ENCODE measurements at regions not wholly inside any gene's neighbourhood (a gene's known extent, or its start where the extent isn't known, plus 50 kb on each side); places are given as distances from the start of the nearest gene placed in this dataset.

- no peak for DNase-seq
These were observed 1184.7 kb upstream of the TENM4 start for GRCh38 chr11:80625563-80625962.

DNA sequence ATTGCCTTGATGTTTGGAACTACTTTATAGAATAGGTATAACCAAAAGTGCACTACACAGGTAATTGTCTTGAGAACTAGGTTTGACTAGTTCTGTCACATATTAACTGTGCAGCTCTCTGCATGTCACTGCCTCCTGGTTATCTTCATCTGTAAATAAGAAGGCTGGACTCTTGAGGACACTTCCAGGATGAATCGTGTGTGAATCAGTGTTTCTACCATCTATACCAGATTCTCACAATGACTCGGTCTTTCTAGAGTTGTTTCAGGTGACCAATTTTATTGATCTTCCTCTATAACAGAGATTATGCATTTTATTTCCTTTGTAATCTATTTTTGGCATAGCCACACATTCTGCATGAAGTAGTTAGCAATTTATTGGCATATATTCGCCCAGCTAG lies 1181.0 kb upstream of the TENM4 start:
- DNase-seq: peak; percentile 27

GRCh38 chr11:80620867-80621266 lies 1180.0 kb upstream of the TENM4 start:
- no peak for DNase-seq

DNA sequence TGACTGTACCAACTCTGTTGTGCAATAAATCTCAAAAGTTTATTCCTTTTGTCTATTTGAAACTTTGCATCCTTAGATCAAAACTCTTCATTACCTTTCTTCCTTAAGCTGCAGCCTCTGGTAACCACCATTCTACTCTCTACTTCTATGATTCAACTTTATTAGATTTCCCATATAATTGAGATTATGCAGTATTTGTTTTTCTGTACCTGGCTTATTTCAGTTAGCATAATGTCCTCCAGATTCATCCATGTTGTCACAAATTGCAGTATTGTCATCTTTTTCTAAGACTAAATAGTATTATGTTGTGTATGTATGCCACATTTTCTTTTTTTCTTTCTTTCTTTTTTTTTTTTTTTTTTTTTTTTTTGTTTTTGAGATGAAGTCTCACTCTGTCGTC lies 1176.3 kb upstream of the TENM4 start:
- DNase-seq: no peak

DNA sequence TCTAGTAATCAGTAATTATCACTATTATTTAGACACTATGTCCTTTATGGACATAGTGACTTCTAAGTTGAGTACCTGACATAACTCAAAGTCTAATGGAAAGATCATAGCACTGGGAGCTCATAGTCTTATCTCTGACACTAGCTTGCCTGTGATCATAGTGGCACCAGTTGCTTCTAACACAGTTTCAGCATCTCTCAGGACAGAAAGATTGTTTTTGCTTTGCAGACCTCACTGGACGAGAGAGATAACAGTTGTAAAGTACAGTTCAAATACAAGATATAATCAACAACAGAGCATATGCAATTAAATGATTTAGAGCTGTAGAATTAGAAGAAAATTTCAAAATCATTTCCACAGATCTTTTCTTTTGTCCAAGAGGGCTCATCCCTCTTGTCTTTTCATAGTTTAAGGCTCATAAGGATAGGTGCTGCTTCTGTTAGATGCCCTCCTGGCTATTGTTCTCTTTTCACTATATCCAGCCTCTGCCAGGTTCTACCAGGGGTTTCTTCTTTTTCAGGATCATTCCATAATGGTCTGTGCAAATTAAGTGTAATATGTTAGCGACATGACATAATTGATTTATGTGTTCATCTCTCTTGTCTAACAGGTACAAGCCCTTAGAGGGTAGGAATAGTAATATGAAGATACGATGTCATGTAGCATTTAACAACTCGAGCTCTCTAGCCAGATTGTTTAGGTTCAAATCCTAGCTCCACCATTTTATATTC lies 1175.4 kb upstream of the TENM4 start:
- no peak for DNase-seq

- DNase-seq: no peak
These were observed 1172.8 kb upstream of the TENM4 start for GRCh38 chr11:80613655-80614054.

GRCh38 chr11:80610516-80610915 lies 1169.7 kb upstream of the TENM4 start:
- no peak for DNase-seq

DNA sequence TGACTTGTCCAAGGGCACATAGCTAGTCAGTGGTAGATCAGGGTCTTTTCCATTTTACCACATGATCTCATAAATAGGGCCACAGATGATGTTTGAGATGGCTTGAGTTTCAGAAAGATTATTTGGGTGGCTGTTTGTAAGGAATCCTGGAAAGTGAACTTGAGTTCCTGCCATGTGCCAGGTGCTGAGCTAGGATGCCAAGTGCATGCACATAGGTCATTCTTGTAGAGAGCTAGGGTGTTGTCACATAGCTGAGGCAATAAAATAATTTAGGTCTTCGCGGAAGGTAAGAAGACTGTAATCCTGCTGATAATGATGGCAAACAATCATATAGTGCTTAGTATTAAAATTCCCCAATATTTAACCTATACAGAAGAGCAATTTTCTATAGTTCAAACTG lies 1162.6 kb upstream of the TENM4 start:
- no peak for DNase-seq

DNA sequence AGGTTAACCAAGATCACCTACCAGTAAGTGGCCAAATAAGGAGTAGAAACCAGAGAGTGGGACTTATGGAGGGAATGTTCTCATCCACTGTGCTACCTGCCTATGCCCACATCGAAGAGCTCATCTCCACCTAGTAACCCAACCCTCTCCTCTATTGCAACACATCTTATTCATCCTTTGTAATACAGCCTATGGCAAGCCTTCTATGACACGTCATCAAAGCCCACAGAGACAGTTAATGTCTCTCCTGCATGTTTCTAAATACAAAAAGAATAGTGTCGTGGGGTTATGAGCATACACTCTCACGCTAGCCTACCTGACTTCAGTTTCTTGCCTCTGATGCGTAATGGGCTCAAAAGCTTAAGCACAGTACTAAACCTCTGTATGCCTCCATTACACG lies 1158.1 kb upstream of the TENM4 start:
- DNase-seq: no peak

GRCh38 chr11:80596291-80596810 lies 1155.5 kb upstream of the TENM4 start:
- no peak for DNase-seq

GRCh38 chr11:80595011-80595410 lies 1154.2 kb upstream of the TENM4 start:
- DNase-seq: no peak

GRCh38 chr11:80593648-80594374 lies 1153.0 kb upstream of the TENM4 start:
- DNase-seq: peak; percentile 93

DNA sequence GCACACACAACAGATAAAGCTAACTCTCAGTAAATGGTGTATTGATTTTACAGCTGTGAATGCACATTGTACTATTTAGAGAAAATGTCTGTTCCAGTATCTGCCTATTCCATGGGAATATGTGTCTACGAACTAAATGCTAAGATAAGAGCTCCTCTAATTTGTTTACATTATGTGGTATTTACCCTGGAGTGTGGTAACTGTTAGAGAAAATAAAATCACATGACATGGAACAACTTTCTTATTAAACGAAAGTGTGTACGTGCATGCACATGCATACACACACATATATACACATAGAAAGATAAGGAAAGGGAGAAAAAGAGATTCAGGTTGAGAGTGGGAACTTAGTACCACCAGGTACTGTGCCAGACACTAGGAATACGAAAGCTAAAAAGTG lies 1151.7 kb upstream of the TENM4 start:
- DNase-seq: no peak

- no peak for DNase-seq
These were observed 1147.1 kb upstream of the TENM4 start for GRCh38 chr11:80587906-80588305.

GRCh38 chr11:80586464-80586863 lies 1145.6 kb upstream of the TENM4 start:
- no peak for DNase-seq

GRCh38 chr11:80584661-80585060 lies 1143.8 kb upstream of the TENM4 start:
- DNase-seq: no peak

- DNase-seq: no peak
These were observed 1129.0 kb upstream of the TENM4 start for GRCh38 chr11:80569832-80570231.

DNA sequence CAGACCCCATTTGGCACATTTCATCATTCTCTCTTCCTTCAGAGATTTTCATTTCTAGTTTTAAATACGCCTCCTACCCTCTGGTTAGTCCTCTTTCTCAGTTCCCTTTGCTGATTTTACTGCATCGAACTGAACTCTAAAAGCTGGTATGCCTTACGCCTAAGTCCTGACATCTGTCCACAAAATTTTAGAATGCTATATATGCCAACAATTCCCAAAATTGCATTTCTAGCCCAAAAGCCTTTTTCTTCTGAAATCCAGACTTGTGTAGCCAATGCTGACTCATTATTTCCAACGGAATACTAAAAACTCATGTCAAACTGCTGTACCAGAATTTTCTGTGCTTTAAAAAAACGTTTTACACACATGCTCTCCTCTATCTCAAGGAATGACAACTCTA lies 1124.4 kb upstream of the TENM4 start:
- no peak for DNase-seq

DNA sequence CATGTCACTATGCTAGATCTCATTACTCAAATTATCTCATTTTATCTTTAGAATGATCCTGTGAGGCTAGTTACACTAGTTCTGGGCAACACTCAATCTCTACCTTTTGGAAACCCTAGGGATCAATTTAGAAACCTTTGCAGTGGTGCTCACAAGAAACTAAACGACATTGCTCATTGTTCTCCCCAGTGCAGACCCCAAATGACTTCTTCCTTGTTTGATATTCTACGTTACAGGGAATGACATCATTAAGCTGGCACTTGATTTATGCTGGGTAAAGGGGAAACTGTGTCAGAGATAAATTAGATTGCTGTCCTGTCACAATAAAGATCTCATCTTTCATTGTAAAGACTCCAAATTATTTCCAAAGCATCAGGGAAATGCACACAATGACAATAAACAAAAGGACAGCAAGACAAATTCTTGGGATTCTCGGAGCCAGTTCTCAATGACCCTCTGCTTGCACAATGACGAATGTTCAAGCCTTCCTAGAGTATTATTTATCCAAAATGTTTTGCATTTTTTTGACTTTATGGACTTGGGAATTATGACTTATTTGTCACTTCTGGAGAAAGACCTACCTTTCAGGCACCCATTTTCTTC lies 1121.8 kb upstream of the TENM4 start:
- no peak for DNase-seq

- peak; percentile 62 for DNase-seq
These were observed 1119.1 kb upstream of the TENM4 start for GRCh38 chr11:80559942-80560341.

DNA sequence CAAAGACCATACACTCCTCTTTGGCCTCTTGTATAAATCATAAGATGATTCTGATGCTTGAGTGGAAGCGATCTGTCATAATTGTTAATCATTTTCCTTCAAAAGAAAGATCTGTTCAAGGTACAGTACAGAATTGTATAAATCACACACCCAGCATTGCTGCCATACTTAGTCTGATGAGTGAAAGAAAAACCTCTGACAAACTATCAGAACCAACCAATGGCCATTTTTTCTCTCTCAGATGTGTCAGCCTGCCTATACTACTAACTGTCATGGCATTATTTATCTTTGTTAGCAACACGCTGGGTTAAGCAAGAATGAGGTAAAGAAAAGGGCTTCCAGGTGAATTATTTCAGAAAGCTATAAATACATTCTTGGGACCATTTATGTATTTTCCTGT lies 1112.7 kb upstream of the TENM4 start:
- DNase-seq: no peak

DNA sequence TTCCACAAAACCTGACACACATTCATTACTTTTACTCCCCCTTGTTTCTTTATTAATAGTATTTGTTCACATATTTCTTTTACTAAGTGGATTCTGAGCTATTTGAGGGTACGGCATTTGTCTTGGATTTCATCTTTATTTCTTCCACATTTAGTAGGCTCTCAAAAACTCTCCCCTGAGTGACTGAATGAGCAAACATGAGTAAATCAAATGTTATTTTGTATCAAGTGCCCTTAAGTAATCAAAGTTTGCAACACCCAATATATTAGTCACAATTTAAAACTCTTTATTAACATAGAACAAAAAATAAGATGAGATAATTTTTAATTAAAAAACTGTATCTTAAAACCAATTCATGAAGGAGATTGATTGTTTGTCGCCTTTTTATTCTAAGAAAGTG lies 1101.9 kb upstream of the TENM4 start:
- no peak for DNase-seq

DNA sequence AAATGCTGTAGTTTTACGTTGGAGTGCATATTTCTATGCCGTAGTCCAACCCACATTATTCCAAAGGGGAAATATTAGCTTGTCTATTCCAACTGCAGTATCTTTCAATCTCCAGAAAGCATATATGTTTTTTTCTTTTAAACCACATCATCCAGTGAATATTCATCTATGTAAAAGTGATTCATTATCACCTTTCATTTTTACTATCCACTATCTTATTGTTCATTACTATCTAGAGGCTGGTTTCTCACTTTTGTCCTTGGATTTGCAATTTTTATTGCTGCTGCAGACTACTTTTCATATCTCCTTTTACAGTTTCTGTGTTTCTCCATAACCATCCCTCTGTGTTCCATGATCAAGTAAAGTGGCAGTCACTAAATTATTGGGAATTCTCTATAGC lies 1097.2 kb upstream of the TENM4 start:
- DNase-seq: no peak

GRCh38 chr11:80533463-80533862 lies 1092.6 kb upstream of the TENM4 start:
- DNase-seq: no peak

All from DMS53 (cell line).